ENCODE measurements at regions not wholly inside any gene's neighbourhood (a gene's known extent, or its start where the extent isn't known, plus 50 kb on each side); places are given as distances from the start of the nearest gene placed in this dataset.

DNA sequence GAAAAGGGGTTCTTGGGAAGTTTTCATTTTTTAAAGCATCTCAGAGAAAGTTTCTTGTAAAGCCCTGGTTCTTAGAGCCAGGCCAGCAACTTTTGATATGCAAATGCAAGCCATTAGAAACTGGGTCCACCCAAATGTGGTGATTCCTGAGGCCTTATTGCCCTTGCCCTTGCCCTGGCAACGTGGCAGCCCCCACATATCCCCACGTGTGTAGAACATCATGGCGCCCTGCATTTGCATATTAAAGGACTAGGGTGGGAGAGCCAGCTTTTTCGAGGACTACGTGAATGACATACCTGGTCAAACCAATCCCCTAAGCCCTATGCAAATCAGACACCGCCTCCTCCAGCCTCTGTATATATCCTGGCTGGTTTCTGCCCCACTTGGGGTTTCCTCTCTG lies 314.9 kb upstream of the NECTIN3 start:
- TF ChIP-seq, protein P1, sequence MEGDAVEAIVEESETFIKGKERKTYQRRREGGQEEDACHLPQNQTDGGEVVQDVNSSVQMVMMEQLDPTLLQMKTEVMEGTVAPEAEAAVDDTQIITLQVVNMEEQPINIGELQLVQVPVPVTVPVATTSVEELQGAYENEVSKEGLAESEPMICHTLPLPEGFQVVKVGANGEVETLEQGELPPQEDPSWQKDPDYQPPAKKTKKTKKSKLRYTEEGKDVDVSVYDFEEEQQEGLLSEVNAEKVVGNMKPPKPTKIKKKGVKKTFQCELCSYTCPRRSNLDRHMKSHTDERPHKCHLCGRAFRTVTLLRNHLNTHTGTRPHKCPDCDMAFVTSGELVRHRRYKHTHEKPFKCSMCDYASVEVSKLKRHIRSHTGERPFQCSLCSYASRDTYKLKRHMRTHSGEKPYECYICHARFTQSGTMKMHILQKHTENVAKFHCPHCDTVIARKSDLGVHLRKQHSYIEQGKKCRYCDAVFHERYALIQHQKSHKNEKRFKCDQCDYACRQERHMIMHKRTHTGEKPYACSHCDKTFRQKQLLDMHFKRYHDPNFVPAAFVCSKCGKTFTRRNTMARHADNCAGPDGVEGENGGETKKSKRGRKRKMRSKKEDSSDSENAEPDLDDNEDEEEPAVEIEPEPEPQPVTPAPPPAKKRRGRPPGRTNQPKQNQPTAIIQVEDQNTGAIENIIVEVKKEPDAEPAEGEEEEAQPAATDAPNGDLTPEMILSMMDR (IDR thresholded peaks at IDR 0.05): no peak
- TF ChIP-seq POLR2A (IDR thresholded peaks at IDR 0.05): no peak

Measured in uterus (tissue), 2 donors.